ENCODE measurements at regions not wholly inside any gene's neighbourhood (a gene's known extent, or its start where the extent isn't known, plus 50 kb on each side); places are given as distances from the start of the nearest gene placed in this dataset.

GRCh38 chr13:107121793-107122192 is 553.9 kb upstream of the ARGLU1 start:
- DNase-seq: no peak

- DNase-seq: no peak
Measured at GRCh38 chr13:107119989-107120881, 552.3 kb upstream of the ARGLU1 start.

- DNase-seq: no peak
Measured at GRCh38 chr13:107118506-107118905, 550.6 kb upstream of the ARGLU1 start.

- DNase-seq: no peak
Measured at GRCh38 chr13:107117327-107118012, 549.5 kb upstream of the ARGLU1 start.

- DNase-seq: no peak
Measured at GRCh38 chr13:107113387-107113786, 545.5 kb upstream of the ARGLU1 start.

DNA sequence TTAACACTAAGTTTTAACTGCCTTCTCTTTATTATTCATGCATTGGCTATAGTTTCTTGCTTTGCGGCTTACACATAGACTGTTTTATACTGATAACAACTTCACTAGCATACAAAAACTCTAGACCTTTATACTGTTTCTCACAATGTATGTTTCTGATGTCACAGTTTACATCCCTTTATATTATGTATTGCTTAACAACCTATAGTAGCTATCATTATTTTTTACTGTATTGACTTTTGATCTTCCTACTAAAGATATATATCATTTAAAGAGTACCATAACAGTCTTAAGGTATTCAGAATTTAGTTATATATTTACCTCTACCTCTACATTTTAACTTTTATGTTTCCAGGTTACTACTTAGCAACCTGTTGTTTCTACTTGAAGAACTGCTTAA is 543.3 kb upstream of the ARGLU1 start:
- no peak for DNase-seq

GRCh38 chr13:107104631-107105030 is 536.7 kb upstream of the ARGLU1 start:
- no peak for DNase-seq

GRCh38 chr13:107102676-107103075 is 534.7 kb upstream of the ARGLU1 start:
- DNase-seq: no peak

DNA sequence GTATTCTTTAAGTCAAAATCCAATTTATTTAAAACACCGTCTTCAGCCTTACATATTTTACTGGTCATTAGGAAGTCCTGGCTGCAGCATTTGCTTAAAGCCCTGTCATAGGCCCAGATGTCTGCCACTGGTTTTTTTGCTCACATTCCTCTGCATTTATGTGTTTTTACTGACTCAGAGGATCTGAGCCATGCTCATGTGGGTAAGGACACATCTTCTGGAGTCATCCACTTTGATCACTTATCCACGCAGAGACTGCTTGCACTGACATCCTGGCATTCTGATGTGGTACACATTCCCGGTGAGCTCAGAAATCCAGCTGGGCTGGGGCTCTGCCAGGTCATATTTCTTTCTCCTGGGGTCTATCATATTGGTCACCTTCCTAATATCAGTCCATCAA is 531.7 kb upstream of the ARGLU1 start:
- DNase-seq: no peak

DNA sequence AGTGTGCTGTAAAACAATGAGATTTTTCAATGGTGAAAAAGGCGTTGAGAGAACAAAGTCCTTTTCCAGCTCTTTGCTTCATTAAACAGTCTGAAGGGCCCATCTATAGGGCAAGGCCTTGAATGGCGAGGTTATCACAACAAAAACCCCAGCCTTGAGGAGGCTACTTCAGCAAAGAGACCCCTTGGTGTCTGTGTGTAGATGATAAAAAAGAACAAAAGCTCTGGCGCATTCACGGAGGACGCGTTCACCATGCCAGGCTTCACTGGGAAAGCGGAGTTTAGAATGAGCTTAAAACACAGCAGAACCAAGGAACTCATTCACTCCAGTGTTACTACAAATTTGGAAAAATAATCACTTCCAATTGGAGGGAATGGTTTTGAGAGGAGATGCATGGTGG is 530.0 kb upstream of the ARGLU1 start:
- no peak for DNase-seq

GRCh38 chr13:107095876-107096275 is 527.9 kb upstream of the ARGLU1 start:
- no peak for DNase-seq

DNA sequence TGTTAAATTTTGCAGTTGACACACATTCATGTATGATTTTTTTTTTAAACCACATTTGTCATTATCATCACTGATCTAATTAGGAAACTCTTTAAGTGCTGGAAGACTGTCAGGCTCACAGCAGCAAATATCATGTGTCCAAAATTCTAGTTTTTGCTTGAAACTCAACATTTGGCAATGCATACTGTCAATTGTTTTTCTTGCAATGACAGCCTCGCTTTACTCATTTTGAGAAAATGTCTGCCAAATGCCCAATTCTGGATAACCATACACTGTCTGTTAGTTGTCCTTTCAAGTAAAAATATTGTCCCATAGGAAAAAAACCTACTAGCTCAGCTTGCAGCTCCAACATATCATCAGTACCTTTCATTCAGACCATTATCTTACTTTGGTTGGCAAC is 523.9 kb upstream of the ARGLU1 start:
- DNase-seq: no peak

- no peak for DNase-seq
Measured at GRCh38 chr13:107091428-107091827, 523.5 kb upstream of the ARGLU1 start.

- DNase-seq: no peak
Measured at GRCh38 chr13:107088061-107088460, 520.1 kb upstream of the ARGLU1 start.

DNA sequence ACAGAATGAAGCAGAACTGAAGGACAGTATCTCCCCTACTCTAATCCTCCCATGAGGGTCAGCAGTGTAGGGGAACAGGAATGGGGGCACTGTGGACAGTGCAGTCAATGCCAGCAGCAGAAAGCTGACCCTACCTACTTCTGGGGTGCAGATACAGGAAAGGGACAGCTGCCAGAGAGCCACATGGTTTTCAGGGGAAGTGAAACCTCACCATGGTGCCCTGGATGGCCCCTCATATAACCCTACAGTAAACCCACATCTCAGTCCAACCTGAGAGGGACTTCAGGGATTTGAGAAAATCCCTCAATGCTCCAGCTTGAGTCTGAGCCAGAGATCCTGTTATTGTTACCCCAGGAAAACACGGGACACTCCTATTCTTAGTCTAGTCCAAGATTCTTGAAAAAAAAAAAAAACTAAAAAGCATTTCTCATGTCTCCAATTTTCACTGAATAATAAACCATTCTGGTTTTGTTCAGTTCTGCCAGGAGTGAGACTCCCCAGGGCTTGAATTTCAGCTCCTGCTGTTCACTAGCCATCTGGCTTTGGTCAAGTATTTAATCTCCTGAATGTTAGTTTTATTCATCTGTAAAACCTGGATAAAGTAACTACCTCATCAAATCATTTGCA is 511.6 kb upstream of the ARGLU1 start:
- DNase-seq: no peak

- no peak for DNase-seq
Measured at GRCh38 chr13:107078229-107078765, 510.4 kb upstream of the ARGLU1 start.

DNA sequence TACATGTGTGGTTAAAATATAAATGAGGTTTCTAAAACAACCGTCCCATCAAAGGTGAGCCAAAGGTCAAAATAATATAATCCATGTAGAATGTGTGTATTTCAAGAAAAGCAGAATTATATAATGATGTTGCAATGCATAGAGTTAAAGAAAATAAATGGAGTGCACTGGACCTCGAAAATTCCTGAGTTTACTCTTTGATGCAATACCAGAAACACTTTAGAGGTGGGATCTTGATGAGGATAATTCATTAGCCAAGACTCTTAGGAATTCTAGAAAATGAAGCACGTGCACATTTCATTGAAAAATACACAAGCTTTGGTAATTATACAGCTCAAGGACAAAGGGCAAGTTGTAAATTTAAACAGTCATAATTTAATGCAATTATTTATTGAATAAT is 508.9 kb upstream of the ARGLU1 start:
- DNase-seq: no peak

DNA sequence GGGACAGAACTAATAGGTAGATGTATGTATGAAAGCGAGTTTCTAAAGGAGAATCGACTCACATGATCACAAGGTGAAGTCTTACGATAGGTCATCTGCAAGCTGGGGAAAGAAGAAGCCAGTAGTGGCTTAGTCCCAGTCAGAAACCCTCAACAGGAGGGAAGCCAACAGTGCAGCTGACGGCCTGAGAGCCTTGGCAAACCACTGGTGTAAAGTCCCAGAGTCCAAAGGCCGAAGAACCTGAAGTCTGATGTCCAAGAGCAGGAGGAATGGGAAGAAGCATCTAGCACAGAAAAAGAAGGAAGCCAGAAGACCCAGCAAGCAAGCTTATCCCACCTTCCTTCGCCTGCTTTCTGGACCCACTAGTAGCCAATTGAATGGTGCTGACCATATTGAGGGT is 507.6 kb upstream of the ARGLU1 start:
- DNase-seq: no peak

GRCh38 chr13:107070792-107071191 is 502.9 kb upstream of the ARGLU1 start:
- DNase-seq: no peak

GRCh38 chr13:107069108-107069776 is 501.3 kb upstream of the ARGLU1 start:
- no peak for DNase-seq

DNA sequence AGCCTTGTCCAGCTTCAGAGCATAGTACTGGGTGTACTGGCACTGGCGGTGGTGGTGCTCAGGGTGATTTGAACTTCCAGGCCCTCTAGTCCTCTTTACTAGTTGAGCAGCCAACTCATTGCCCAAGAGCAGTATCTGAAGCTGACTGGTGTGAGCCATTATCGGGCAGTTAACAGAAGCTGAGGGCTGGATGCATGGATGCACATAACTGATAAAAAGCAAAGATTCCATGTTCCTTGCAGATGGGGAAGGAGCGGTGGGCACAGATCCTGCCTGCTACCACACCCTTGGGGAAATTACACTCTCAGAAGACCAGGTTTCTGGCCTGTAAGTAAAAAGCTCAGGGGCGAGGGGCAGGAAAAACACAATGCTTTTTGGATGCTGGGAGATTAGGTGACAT is 499.4 kb upstream of the ARGLU1 start:
- no peak for DNase-seq

DNA sequence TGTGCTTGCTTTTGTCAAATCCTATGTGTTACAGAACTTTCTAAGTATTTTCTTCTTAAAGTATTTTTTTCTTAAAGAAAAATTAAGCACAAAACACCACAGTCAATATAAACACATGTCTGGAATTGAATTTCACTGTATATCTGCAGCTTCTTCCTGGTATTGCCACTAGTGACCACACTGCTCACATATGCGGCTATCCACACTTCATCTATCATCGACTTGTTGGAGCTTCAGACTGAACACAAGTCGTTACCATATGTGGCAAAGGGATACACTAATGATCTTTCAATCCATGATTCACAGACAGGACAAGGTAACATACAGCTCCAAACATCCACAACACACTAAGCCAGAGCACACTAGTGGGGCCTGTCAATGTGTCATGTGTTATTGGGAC is 498.4 kb upstream of the ARGLU1 start:
- no peak for DNase-seq

Measured in hypothalamus (tissue), 51 donors.